GM23248 (cell line): ENCODE measurements at regions not wholly inside any gene's neighbourhood (a gene's known extent, or its start where the extent isn't known, plus 50 kb on each side); places are given as distances from the start of the nearest gene placed in this dataset.

Experiments
- DNase-seq: peaks from one replicate; pipeline ENCODE4 v3.0.0-alpha.2; 2015
- H2AFZ ChIP-seq: fragments of 200-600 bp; sonication (generic); 2 replicates; pipeline ENCODE4 v1.6.1; 2016; ENCODE audit warnings: antibody characterized with exemption
- H3F3A ChIP-seq: fragments of 200-600 bp; sonication (generic); 2 replicates; pipeline ENCODE4 v1.6.1; 2016; ENCODE audit warnings: mild to moderate bottlenecking, antibody characterized with exemption, mixed run types; ENCODE audit not compliant: insufficient read depth
- H3K27ac ChIP-seq: fragments of 200-600 bp; sonication (generic); 2 replicates; pipeline ENCODE4 v1.5.1; 2016; ENCODE audit warnings: mild to moderate bottlenecking
- H3K27me3 ChIP-seq: fragments of 200-600 bp; sonication (generic); replicated peaks from 2 replicates; pipeline ENCODE4 v1.6.1; 2016; ENCODE audit warnings: mild to moderate bottlenecking; ENCODE audit not compliant: insufficient read depth
- H3K36me3 ChIP-seq: fragments of 200-600 bp; sonication (generic); 2 replicates; pipeline ENCODE4 v1.6.1; 2016; ENCODE audit warnings: low read depth, mild to moderate bottlenecking
- H3K4me1 ChIP-seq: fragments of 200-600 bp; sonication (generic); 2 replicates; pipeline ENCODE4 v1.6.1; 2016; ENCODE audit warnings: mild to moderate bottlenecking; ENCODE audit not compliant: insufficient read depth
- H3K4me2 ChIP-seq: fragments of 200-600 bp; sonication (generic); one replicate; pipeline ENCODE4 v1.6.1; 2016; ENCODE audit warnings: mild to moderate bottlenecking; ENCODE audit not compliant: unreplicated experiment
- H3K4me3 ChIP-seq: fragments of 200-600 bp; sonication (generic); 2 replicates; pipeline ENCODE4 v1.5.1; 2016; ENCODE audit warnings: mild to moderate bottlenecking
- H3K79me2 ChIP-seq: fragments of 200-600 bp; sonication (generic); 2 replicates; pipeline ENCODE4 v1.6.1; 2016; ENCODE audit warnings: mild to moderate bottlenecking; ENCODE audit not compliant: insufficient read depth
- H3K9ac ChIP-seq: fragments of 200-600 bp; sonication (generic); 2 replicates; pipeline ENCODE4 v1.6.1; 2016; ENCODE audit warnings: mild to moderate bottlenecking
- H3K9me2 ChIP-seq: fragments of 200-600 bp; sonication (generic); 2 replicates; pipeline ENCODE4 v1.6.1; 2016; ENCODE audit warnings: mixed run types, mild to moderate bottlenecking, moderate library complexity; ENCODE audit not compliant: insufficient read depth
- H3K9me3 ChIP-seq: fragments of 200-600 bp; sonication (generic); one replicate; pipeline ENCODE4 v1.6.1; 2017; ENCODE audit warnings: low read depth
- H4K20me1 ChIP-seq: fragments of 200-600 bp; sonication (generic); 2 replicates; pipeline ENCODE4 v1.6.0; 2016; ENCODE audit not compliant: insufficient read depth
- EZH2 ChIP-seq: fragments of 200-600 bp; sonication (generic); IDR thresholded peaks from 2 replicates; pipeline ENCODE4 v1.6.1; 2018; ENCODE audit warnings: antibody characterized with exemption, mild to moderate bottlenecking; ENCODE audit not compliant: insufficient read depth, poor library complexity, severe bottlenecking
- EZH2phosphoT487 ChIP-seq: fragments of 200-600 bp; sonication (generic); IDR thresholded peaks from 2 replicates; pipeline ENCODE4 v1.6.1; 2018; ENCODE audit warnings: antibody characterized with exemption, moderate library complexity, mild to moderate bottlenecking, low read depth; ENCODE audit not compliant: insufficient read depth
- WGBS, 2 experiments: methylation state at CpG; one replicate each; pipeline ENCODE4 v1.1.6; 2015 to 2017; ENCODE audit warnings: low lambda C conversion rate in 2 of 2, low coverage in 1 of 2; ENCODE audit errors: missing lambda C conversion rate in 2 of 2; 5-methylcytosine and 5-hydroxymethylcytosine counted together
- in situ Hi-C: fragments of 300-500 bp; cut with MboI; formaldehyde crosslinking; loops from 2 replicates; pipeline ENCODE4 v1.15.0; 2020

- Histone ChIP-seq H3K9me3 (no peaks in the 10 kb centered on the region), H3K9ac (no peak overlapping the region), H3K27ac (no peak overlapping the region), H3K36me3 (no peaks in the 10 kb centered on the region), H3K9me2 (no peaks in the 10 kb centered on the region), H3K4me2 (no peak overlapping the region), H3K79me2 (no peaks in the 10 kb centered on the region), H4K20me1 (no peaks in the 10 kb centered on the region), H3K4me3 (no peak overlapping the region), H3F3A (no peaks in the 10 kb centered on the region), H3K4me1 (no peaks in the 10 kb centered on the region), H2AFZ (no peak overlapping the region), H3K27me3 (peaks cover 11% of the 10 kb centered on the region)
- TF ChIP-seq EZH2 (no peak), EZH2phosphoT487 (no peak)
- DNase-seq, result no peak
- in situ Hi-C loops, result no loop called here
These were observed 179.3 kb downstream of the SEC16B start for GRCh38 chr1:177790566-177790965.

GRCh38 chr1:177789956-177790355 lies 179.9 kb downstream of the SEC16B start:
- H3F3A ChIP-seq, result no peaks in the 10 kb centered on the region
- in situ Hi-C loops, result no loop called here
- H3K27me3 ChIP-seq, result peaks cover 11% of the 10 kb centered on the region
- no peaks in the 10 kb centered on the region for H3K9me3 ChIP-seq
- no peaks in the 10 kb centered on the region for H3K4me1 ChIP-seq
- H3K4me3 ChIP-seq, result no peak overlapping the region
- no peak overlapping the region for H3K9ac ChIP-seq
- no peaks in the 10 kb centered on the region for H4K20me1 ChIP-seq
- DNase-seq, result no peak
- H3K36me3 ChIP-seq, result no peaks in the 10 kb centered on the region
- no peaks in the 10 kb centered on the region for H3K79me2 ChIP-seq
- no peaks in the 10 kb centered on the region for H3K9me2 ChIP-seq
- H3K4me2 ChIP-seq, result no peak overlapping the region
- no peak overlapping the region for H3K27ac ChIP-seq
- H2AFZ ChIP-seq, result no peak overlapping the region
- WGBS, 2 experiments, result 67 to 68% methylated on average over 3 of the region's 3 CpGs
- TF ChIP-seq EZH2phosphoT487 (no peak), EZH2 (no peak)

- no peak for DNase-seq
- Histone ChIP-seq H3K4me2 (no peak overlapping the region), H3F3A (no peaks in the 10 kb centered on the region), H3K27ac (no peak overlapping the region), H3K27me3 (peaks cover 11% of the 10 kb centered on the region; the same call in 1 of the 2 replicates), H3K9ac (no peak overlapping the region), H3K79me2 (no peaks in the 10 kb centered on the region), H3K9me3 (no peaks in the 10 kb centered on the region), H3K36me3 (no peaks in the 10 kb centered on the region), H3K9me2 (no peaks in the 10 kb centered on the region), H4K20me1 (no peaks in the 10 kb centered on the region), H3K4me1 (no peaks in the 10 kb centered on the region), H3K4me3 (no peak overlapping the region), H2AFZ (no peak overlapping the region)
- whole genome bisulfite sequencing, 2 experiments, result 37 to 38% methylated on average over 6 of the region's 6 CpGs
- in situ Hi-C loops, result no loop called here
- no peak for TF ChIP-seq EZH2phosphoT487
These were observed 183.6 kb downstream of the SEC16B start for GRCh38 chr1:177786176-177786745.

GRCh38 chr1:177784936-177785335 lies 184.9 kb downstream of the SEC16B start:
- Histone ChIP-seq H2AFZ (no peak overlapping the region), H3K9me2 (no peaks in the 10 kb centered on the region), H3K27ac (no peak overlapping the region), H3K4me1 (peaks cover 11% of the 10 kb centered on the region), H3F3A (no peaks in the 10 kb centered on the region), H3K36me3 (no peaks in the 10 kb centered on the region), H3K9me3 (no peaks in the 10 kb centered on the region), H3K27me3 (peaks cover 9% of the 10 kb centered on the region; the same call in 1 of the 2 replicates), H3K4me2 (no peak overlapping the region), H3K79me2 (no peaks in the 10 kb centered on the region), H3K9ac (no peak overlapping the region), H3K4me3 (no peak overlapping the region), H4K20me1 (no peaks in the 10 kb centered on the region)
- 20 to 36% methylated on average over 1 of the region's 1 CpG for WGBS, 2 experiments
- DNase-seq, result no peak
- in situ Hi-C loops, result no loop called here
- no peak for TF ChIP-seq EZH2
- TF ChIP-seq EZH2phosphoT487, result no peak

GRCh38 chr1:177784409-177784808 lies 185.4 kb downstream of the SEC16B start:
- H3K9ac ChIP-seq, result no peak overlapping the region
- no peaks in the 10 kb centered on the region for H4K20me1 ChIP-seq
- 52 to 62% methylated on average over 1 of the region's 1 CpG for WGBS, 2 experiments
- no peaks in the 10 kb centered on the region for H3K9me2 ChIP-seq
- no peak overlapping the region for H3K4me2 ChIP-seq
- H2AFZ ChIP-seq, result no peak overlapping the region
- in situ Hi-C loops, result no loop called here
- TF ChIP-seq EZH2phosphoT487 (no peak), EZH2 (no peak)
- no peak for DNase-seq
- H3K4me3 ChIP-seq, result no peak overlapping the region
- peaks cover 14% of the 10 kb centered on the region for H3K4me1 ChIP-seq
- H3K9me3 ChIP-seq, result no peaks in the 10 kb centered on the region
- no peaks in the 10 kb centered on the region for H3K79me2 ChIP-seq
- H3K27me3 ChIP-seq, result peaks cover 4% of the 10 kb centered on the region; the same call in 1 of the 2 replicates
- no peaks in the 10 kb centered on the region for H3K36me3 ChIP-seq
- H3F3A ChIP-seq, result no peaks in the 10 kb centered on the region
- H3K27ac ChIP-seq, result no peak overlapping the region
